ENCODE measurements at regions not wholly inside any gene's neighbourhood (a gene's known extent, or its start where the extent isn't known, plus 50 kb on each side); places are given as distances from the start of the nearest gene placed in this dataset.

DNA sequence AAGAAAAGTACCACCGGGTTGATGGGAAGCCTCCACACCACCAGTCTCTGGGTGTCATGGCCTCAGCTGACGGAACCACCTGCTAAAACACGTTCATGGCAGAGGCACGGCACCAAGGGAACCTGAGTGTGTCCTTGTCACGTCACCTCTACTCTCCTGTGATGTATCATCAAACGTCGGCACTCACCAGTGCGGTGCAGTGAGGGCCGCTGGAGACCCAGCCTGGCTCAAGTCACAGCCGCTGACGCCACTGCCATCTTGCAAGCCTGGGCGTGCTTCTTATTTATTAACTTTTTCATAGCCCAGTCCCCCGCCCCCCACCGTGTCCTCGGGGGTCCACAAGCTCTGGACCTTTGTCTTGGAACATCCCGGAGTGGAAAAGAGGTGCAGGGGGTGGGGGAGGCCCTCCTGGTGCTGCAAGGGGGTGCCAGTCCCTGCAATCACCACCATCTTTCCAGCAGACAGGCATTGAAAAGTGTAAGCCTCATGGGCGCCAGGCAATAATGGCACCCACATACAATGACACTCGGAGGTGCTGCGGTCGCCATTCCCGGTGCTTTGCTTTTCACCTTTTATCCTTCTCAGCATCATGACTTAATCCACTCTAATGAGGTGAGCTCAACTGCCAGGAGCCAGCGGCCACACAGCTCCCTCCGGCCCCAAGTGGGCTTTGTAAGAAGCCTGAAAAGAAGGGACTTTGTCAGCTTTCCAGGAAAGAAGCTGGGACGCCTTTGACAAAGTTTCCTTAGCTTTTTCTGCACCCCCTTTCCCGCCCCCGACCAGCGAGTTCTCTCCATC lies 202.3 kb upstream of the IRX1 start:
- no peak for DNase-seq

GRCh38 chr5:3392306-3392939 lies 203.2 kb upstream of the IRX1 start:
- peak; percentile 33 for DNase-seq

- DNase-seq, result no peak
These were observed 204.4 kb upstream of the IRX1 start for GRCh38 chr5:3391210-3391609.

DNA sequence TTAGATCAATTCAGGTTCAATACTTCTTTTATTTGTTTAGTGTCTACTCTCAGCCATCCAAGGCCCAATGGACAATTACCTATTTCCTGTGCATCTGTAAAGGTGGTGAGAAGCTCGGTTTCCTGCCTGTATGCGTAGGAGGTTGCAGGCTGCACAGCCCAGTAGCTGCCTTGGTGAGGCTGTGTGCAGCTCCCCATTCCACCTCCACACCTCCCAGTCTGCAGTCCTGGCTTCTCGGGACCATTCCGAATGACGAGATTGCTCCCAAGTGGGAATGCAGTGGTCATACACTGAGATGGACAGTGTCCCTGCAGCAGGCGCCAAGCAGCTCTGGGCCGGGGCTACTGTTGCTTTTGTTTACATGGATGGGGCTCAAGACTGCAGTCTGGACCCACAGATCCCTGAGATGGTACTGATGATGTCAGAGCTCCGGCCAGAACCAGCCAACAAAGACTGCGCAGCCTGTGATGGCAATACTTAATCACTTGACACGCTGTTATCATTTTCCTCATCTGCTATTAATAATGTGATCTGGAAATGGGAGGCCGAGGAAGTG lies 206.1 kb upstream of the IRX1 start:
- DNase-seq, result no peak

GRCh38 chr5:3386637-3387036 lies 209.0 kb upstream of the IRX1 start:
- no peak for DNase-seq

DNA sequence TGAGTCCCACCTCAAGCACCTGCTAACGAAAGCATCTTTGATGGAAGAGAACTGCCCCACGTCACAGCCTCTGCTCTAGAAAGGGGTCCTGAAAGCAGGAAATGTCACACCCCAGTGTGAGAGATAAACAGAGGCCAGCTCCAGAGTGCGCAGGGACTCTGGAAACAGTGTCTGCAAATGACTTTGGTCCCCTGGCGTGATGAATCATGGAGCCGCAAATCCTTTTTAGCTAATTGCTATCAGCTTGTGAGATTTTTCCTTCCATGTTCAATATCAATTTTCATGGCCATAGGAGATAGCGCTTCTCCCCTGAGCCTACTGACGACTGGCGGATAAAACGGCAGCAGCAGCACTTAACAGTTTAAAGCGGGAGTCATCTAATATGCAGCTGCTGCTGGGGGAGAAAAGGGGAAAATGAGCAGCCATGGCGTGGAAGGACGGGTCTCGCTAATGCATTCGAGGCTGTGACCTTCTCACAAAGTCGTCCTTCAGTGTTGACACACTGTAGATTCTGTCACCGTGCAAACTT lies 209.6 kb upstream of the IRX1 start:
- DNase-seq, result no peak

DNA sequence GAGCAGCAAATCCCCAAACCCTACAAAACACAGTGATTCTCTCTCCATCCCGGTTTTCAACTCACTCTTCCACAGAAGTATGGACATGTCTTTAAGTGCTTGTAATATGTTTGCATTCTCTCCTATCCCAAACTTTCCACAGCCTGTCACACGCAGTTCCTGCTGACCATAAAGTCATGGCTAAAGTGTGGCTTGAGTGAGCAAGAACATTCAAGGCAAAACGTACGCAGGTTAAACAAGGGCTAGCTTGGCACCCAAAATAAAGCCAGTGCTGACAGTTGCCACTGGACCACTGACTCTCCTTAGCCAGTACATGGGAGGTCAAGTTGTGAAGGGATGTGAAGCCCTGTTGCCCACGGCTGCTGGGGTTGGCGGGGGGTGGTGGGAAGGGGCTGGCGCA lies 211.1 kb upstream of the IRX1 start:
- no peak for DNase-seq

GRCh38 chr5:3382782-3383181 lies 212.8 kb upstream of the IRX1 start:
- no peak for DNase-seq

- DNase-seq, result no peak
These were observed 213.5 kb upstream of the IRX1 start for GRCh38 chr5:3382151-3382550.

DNA sequence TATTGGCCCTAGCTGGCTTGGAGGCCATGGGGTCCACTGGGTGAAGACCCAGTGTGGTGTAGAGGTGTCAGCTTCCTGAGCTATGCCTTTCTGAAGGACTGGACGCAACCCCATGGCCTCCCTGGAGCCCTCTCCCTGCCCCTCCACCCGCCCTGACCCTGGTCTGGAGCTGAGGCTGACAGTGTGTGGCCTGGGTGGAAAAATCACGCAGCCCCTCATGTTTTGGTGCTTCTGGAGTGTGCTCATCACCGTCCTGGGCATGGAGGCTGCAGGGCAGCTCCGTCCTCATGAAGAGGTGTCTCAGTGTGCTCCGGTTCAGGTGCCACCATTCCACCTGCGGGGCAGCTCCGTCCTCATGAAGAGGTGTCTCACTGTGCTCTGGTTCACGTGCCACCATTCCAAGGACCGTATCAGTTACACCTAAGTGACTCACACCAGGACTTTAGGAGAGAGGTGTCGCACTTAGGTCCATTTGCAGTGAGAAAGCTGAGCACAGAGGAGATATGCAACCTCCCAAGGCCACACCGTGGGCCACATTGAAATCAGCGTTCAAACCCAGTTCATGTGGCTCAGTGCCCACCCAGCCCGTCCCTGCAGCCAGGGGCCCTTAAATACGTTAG lies 214.3 kb upstream of the IRX1 start:
- no peak for DNase-seq

GRCh38 chr5:3380689-3381088 lies 214.9 kb upstream of the IRX1 start:
- no peak for DNase-seq

- DNase-seq, result no peak
These were observed 217.8 kb upstream of the IRX1 start for GRCh38 chr5:3377831-3378230.

- no peak for DNase-seq
These were observed 218.5 kb upstream of the IRX1 start for GRCh38 chr5:3377176-3377575.

- peak; percentile 54 for DNase-seq
These were observed 219.0 kb upstream of the IRX1 start for GRCh38 chr5:3376611-3377010.

- DNase-seq, result no peak
These were observed 219.9 kb upstream of the IRX1 start for GRCh38 chr5:3375586-3376311.

GRCh38 chr5:3373391-3373790 lies 222.2 kb upstream of the IRX1 start:
- no peak for DNase-seq

- DNase-seq, result no peak
These were observed 223.3 kb upstream of the IRX1 start for GRCh38 chr5:3372289-3372688.

- DNase-seq, result no peak
These were observed 230.0 kb upstream of the IRX1 start for GRCh38 chr5:3365501-3366215.

DNA sequence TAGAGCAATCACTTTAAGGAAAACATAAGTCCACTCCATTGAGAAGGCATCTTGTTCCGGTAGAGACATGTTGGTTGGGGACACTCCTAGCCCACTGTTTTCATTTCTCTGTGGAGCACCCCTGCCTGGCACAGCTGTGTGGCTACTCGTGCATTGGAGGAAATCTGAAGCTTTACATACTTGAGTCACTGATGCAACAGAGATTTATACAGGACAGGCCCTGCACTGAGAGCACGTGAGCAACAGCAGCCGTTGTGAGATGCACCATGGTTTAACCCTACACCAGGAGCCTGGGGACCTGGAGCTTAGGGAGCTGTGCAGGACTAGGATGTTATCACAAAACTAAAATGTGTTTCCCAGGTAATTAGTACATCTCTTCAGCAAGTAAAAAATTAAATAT lies 230.7 kb upstream of the IRX1 start:
- DNase-seq, result no peak

- DNase-seq, result no peak
These were observed 231.2 kb upstream of the IRX1 start for GRCh38 chr5:3364433-3364832.

DNA sequence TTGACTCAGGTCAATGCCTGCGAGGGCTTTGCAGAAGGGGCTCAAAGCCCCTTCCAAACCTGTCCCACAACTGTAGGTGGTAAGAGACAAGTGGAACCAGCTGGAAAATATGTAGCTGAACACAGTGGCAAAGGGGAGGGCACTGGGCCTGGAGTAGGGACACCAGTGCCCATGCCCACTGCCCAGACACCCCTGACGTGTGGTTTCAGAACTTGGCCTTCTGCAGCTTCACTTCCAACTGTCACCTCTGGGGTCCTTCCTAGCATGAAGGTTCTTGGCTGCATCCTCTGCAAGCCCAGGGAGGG lies 233.1 kb upstream of the IRX1 start:
- no peak for DNase-seq

DNA sequence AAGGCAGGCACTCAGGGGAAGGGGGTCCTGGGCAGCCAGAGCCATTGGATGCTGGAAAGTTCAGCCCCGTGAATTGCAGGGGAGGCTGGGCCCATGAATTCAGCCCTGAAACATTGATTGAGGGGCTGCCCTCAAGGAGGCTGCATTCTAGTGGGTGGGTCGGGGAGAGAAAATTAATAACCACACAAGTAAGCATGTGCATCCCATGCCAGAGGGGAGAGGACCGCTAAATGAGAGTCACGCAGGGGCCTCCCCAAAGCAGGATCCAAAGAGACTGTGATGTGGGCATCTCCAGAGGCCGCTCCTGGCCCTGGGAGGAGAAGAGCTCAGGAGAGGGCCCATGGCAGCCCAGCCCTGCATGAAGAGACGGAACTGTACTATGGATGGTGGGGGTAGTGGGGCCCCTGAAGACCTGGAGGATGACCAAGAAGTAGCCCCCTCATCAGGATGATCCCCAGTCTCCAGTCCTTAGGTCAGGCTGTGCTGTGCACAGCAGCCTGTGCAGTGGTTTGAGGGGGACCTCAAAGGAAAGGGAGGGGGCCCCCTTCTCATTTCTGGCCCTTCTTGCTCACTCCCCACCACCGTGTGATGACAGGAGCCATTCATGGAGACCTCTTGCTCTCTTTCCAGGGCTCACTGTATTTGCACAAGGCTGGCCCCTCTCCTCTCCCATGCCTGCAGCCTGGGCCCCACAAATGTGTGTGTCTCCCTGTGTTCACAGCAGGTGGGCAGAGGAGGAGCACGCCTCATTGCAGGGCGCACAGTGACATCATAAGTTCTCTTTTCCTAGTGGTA lies 233.6 kb upstream of the IRX1 start:
- DNase-seq, result no peak

All from femur (tissue), 1 donor.